K562 (cell line): ENCODE measurements at regions not wholly inside any gene's neighbourhood (a gene's known extent, or its start where the extent isn't known, plus 50 kb on each side); places are given as distances from the start of the nearest gene placed in this dataset.

Experiments used
- E4F1 ChIP-seq: fragments of 250-450 bp; sonication (Bioruptor Pico); IDR thresholded peaks from 2 replicates; pipeline ENCODE4 v1.5.0; 2021; ENCODE audit warnings: mild to moderate bottlenecking, borderline replicate concordance
- HMBOX1 ChIP-seq: sonication (generic); IDR thresholded peaks from 2 replicates; pipeline ENCODE4 v1.6.1; 2016
- MGA ChIP-seq: fragments of 450-650 bp; IDR thresholded peaks from 2 replicates; pipeline ENCODE4 v1.6.1; 2016; ENCODE audit warnings: mild to moderate bottlenecking, moderate library complexity
- ZNF133 ChIP-seq: fragments of 250-450 bp; sonication (Bioruptor Pico); IDR thresholded peaks from 2 replicates; pipeline ENCODE4 v1.4.0; 2020; ENCODE audit warnings: mild to moderate bottlenecking

GRCh38 chr5:92207151-92207550 lies 824.0 kb upstream of the ARRDC3 start (continued):
- no peak for TF ChIP-seq MGA
- no peak for TF ChIP-seq ZNF133
- TF ChIP-seq HMBOX1, result no peak
- TF ChIP-seq E4F1 (CRISPR knock-in tag), result no peak
